NCI-H1694 (cell line): ENCODE measurements at regions not wholly inside any gene's neighbourhood (a gene's known extent, or its start where the extent isn't known, plus 50 kb on each side); places are given as distances from the start of the nearest gene placed in this dataset.
"Not testable (repeated sequence)": the region's sequence is repeated elsewhere in the genome, so short reads cannot be mapped to it uniquely, and the experiment has no call there.

Experiments
- DNase-seq: peaks from one replicate; lab custom pipeline; 2025; lab: John Stamatoyannopoulos, UW

DNA sequence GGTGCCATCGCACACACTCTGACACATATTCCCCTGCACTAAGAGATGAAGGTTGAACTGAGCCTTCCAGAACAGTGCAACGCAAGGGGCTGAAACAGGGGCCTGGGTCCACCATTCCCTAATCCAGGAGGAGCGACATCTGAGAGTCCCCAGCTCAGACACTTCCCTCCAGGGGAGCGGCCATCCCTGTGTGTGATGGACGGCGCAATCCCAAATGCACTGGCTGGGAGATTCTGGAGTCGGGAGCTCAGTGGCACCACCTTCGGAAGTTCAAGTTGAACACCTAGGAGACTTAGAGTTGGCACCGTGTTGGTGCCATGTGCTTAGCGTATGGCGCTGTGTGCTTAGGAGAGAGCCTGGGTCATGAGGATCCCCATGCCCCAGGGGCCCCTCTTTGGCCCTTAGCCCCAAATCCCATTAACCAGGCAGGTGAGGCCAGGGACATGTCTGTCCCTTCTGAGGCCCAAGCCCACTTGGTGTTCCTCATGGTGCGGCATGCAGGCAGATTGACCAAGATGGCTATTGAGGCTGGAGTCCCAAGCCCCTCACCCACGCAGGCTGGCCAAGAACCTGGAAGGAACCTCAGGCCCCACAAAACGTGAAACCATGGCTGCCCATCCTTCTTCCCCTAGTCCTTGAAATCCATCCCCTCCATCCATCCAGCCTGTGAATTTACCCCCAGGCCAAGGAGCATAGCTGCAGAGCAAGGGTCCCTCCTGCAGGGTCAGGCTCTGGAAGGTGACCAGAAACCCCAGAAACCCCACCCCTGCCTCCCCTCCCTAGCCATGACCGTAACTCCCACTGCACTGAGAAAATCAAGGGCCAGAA lies 114.1 kb upstream of the OTOS start:
- DNase-seq, result no peak

DNA sequence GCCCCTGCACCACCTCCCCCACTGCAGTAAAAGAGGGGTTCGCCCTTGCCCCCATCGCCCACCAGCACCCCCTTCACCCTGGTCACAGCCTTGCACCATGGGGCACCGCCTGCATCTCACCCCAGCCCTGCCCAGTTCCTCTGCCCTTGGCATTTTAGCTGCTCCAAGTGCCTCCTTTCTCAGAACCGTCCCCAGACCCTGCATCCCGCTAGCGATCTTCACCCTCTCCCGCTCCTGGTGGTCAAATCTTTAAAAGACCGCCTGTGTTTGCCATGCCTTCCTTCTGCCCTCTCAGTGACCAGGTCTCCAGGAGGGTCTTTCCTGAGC lies 114.7 kb upstream of the OTOS start:
- DNase-seq, result no peak

DNA sequence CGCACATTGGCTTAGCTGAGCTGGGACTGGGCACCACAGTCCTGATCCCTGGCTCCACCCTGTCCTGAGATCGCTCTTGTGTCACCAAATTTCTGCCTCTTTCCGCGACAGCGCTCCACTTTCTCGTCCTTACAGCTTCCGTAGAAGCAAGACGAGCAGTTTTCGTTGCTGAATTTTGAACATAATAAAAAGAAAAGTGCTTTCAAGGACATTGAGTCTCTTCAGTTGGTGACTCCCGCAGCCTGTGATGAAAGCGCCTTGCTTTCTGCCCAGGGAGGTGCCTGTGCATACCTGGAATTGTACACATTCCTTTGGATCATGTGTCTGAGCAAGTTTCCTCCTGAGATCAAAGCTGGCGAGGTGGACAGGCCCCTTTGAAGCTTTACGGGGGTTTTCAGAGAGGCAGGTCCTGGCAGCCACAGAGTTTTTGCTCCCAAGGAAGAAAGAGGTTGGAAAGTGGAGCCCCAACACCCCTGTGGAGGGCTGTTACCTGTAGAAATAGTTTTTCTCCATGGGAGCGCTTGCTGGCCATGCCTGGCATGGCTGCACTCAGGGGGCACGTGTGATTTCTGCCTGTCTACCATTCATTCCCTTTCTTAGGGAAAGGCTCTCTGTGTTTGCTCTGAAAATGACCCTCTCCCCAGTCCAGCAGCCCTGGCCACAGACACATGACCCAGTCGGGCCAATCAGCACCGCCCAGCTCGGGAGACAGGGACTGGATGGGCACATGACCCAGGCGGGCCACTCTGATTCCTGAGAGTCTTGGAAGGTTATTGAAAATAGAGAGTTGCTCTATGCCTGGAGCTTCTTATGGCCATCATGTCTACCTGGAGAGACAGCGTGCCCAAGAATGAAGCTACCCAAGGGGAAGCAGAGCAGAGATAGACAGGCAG lies 115.6 kb upstream of the OTOS start:
- no peak for DNase-seq

DNA sequence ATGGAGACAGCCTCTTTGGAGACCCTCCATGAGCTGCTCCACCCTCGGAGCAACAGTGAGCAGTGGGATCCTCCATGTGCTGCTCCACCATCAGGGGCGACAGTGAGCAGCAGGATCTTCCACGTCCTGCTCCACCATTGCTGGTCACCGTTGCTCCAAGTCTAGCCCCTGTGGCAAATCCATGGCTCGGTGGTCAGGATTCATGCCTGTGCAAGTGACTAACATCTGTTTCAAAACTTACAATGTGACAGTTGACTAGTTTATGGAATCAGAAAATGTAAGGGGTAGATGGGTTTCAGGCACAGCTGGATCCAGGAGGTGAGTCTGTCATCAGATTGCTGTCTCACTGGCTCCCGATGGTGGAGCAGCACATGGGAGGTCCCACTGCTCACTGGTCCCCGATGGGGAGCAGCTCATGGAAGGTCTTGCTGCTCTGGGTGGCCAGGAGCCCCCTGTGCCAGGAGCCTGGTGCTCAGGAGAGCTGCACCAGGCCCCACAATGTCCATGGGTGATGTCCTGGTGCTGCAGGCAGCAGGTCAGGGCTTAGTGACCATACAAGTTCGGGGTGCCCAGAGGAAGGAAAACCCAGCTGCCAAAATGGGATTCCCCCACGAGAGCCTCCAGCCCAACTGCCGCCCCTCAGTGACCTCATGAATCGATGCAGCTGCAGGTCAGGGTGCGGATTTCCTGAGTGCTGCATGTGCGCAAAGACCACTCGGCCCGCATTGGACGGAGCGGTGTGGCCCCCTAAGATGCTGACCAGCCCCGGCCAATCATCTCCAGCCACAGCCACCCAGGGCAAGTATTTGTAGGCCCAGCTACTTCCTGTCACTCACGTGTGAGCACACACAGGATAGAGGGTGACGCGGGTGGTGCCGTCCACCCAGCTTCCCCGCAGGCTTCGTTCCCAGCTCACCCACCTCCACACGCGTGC lies 116.5 kb upstream of the OTOS start:
- DNase-seq, result no peak

DNA sequence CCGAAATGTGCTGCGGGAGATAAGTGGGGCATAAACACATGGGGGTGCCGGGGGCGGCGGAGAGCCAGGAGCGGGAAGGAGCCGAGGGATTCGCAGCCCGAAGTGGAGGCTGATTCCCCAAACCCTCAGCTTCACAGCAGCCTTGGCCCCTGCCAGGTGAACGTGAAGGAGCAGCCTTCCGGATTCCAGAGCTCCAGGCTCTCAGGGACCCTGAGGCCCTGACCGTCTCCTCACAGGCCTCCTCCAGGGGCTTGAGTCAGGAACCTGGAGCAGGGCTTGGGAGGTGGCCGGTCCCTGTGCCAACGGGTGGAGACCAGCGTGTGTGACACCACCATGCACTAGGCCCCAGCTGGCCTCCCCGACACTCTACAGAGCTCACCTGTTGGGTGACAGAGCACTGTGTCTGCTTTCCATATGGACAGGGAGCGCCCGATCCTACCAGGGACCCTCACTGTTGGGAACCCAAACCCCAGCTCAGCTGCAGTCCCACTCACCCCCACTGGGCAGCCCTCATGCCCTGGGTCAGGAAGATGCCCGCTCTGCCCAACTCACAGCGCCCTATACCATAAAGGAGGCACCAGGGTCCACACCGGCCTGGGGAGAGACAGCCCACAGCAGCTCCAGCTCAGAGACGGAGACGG lies 117.6 kb upstream of the OTOS start:
- no peak for DNase-seq

DNA sequence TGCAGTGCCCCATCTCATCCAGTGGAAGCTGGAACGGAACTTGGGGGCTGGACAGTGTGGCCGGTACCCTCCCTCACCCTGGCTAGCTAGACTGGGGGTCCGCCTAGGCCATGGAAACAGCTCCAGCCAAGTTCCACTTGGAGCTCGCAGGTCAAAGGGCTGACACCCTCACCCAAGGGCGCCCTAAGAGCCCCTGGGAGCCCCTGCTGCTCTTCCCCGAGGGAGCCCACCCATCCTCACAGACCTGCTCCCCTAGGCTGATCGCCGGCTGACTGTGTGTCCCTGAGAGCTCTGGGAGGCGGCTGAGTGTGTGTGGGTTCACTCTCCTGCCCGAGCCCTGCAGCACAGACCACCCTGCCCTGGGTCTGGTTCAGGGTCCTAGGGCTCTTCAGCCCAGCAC lies 118.2 kb upstream of the OTOS start:
- no peak for DNase-seq

DNA sequence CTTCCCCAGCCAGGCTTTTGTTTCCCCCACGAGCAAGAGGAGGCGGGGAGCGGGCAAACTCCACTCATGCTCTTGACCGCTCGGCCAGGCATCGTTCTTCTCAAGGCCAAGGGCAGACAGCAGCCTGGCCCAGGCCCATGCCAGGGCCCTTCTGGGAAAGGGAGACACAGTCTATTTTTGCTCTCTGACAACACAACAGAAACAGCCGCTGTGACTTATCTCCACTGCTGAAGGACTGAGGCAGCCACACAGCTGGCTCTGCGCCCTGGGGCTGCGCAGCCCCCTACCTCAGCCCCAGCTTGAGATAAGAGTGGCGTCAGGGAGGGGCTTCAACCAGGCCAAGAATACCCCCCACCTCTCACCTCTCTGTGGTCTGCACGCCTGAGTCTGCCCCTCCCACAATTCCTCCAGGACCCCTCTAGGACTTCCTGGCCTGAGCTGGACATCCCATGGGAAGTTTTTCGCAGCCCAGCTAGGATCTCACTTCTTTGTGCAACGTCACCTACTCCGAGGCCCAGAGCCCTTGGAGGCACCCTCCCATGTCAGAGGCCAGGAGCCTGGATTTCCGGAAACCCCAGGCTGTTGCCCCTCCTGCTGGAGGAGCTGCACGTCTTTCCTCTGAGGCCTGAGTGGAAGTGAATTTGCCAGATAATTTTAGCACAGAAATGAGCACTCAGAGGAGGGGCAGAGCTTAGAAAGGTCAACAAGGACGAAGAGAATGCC lies 118.9 kb upstream of the OTOS start:
- DNase-seq, result no peak

DNA sequence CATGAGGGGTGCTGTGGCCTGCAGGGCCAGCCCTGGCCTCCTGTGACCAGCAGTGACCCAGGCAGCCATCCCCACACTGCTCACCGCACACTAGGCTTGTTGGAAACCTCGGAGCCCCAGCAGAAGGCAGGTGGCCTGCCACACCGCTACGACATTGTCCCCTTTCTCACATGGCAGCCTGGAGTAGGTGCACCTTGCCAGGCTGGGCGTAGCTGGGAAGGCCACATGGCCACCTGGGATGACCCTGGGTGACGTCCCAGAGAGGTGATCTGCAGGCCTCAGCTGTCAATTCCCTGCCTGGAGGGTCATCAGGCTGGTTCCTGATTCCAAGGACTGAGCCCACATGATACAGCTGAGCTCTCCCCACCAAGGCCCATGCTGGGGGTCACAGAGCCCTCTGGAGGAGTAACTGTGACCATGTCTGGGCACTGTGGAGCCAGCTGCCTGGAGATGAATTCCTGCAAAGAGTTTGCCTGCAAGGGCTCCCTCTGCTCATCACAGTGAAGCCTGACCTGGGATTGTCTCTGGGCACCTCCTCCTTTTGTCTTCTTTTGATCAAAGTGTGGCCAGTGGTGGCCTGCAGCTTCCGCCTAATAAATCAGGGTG lies 119.6 kb upstream of the OTOS start:
- no peak for DNase-seq

DNA sequence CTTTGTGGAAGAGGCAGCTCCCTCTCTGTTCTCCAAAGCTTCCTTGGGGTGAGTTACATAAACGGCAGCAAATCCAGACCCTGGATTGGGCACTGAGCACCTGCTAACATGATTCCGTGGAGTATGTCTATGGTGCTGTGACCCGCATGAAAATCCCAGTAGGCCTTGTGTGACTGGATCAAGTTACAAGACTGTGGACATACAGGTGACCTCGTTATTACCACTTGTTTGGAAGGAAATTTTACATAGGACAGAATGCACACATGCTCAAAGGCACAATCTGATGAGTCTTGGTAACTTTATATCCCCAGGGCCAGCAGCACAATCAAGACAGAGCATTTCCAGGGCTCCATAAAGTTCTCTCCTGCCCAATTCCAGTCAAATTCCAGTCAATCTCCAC lies 120.2 kb upstream of the OTOS start:
- no peak for DNase-seq

DNA sequence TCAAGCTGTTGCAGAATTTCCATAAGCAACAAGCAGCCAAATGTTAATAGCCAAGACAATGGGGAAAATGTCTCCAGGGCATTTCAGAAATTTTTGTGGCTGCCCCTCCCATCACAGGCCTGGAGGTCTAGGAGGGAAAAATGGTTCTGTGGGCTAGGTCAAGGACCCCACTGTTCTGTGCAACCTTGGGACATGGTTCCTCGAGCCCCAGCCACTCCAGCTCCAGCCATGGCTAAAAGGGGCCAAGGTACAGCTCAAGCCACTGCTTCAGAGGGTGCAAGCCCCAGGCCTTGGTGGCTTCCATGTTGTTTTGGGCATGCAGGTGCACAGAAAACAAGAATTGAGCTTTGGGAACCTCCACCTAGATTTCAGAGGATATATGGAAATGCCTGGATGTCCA lies 122.1 kb upstream of the OTOS start:
- not testable (repeated sequence) for DNase-seq

DNA sequence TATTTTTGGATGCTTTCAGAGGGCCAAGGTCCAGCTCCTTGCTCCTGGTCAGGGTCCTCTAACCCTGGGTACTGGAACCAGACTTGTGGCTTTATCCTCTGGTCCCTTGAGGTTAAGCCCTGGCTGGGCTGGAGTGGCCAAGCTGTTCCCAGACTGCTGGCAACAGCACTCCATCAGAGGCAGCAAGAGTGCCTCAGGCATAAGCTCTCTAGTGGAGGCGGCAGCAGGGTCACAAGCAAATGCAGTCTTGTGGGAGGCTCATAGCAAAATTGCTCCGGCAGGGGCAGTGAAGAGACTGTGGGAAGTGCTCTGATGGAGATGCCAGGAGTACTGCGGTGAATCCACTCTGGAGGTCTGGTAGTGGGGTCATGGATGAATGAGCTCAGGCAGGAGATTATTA lies 128.9 kb upstream of the OTOS start:
- DNase-seq, result no peak

DNA sequence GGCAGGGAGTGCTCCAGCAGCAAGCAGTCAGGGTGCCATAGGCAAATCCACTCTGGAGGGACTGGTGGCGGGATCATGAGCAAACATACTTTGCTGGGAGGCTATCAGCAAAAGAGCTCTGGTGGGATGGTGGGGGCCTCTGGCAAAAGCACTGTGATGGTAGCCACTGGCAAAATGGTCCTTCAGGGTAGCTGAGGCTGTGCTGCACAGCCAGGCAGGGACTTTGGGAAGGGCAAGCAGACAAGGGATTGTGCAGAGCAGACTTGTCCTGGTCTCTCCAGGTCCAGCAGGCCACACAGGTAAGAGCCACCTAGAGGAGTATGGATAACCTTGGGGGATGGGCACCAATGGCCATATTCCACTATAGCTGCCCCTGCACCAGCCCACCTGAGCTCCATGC lies 129.4 kb upstream of the OTOS start:
- DNase-seq, result no peak

DNA sequence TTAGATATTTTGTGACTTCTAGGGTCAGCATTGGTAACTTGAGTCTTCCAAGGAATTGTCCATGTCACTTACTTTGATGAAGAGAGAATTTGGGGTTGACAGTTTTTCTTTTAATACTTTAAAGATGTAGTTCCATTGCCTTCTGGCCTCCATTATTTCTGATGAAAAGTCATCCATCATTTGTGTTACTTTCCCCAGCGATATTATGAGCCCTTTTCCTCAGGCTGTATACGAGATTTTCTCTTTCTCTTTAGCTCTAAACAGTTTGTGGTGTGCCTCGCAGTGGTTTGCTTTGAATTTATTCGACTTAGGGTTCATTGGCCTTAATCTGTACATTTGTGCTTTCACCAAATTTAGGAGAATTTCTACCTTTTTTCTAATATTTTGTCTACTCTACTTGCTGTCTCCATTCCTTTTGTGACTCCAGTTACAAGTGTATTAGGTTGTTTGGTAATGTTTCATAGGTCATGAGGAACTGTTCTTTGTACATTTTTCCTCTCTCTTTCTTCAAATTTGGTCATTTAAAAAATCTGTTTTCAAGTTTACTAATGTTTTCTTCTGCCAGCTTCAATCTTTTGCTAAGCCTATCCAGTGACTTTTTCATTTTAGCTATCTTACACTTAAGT lies 131.4 kb upstream of the OTOS start:
- DNase-seq, result no peak

DNA sequence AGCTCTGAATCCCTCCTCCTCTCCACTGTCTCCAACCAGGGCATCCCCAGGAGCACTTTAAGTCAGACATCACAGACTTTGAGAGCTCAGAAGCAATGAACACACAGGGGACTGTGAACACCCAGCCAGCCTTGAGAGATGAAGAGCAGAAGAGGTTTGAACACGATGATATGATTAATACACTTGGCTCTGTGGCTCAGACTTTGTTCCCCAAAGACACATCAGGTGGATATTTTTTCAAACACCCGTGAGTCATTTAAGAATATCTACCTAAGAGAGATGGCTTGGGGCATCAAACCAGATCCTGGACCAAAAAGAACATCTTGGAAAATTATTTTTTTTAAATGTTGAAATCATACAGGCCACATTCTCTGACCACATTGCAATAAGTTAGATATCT lies 134.9 kb upstream of the OTOS start:
- DNase-seq, result no peak

DNA sequence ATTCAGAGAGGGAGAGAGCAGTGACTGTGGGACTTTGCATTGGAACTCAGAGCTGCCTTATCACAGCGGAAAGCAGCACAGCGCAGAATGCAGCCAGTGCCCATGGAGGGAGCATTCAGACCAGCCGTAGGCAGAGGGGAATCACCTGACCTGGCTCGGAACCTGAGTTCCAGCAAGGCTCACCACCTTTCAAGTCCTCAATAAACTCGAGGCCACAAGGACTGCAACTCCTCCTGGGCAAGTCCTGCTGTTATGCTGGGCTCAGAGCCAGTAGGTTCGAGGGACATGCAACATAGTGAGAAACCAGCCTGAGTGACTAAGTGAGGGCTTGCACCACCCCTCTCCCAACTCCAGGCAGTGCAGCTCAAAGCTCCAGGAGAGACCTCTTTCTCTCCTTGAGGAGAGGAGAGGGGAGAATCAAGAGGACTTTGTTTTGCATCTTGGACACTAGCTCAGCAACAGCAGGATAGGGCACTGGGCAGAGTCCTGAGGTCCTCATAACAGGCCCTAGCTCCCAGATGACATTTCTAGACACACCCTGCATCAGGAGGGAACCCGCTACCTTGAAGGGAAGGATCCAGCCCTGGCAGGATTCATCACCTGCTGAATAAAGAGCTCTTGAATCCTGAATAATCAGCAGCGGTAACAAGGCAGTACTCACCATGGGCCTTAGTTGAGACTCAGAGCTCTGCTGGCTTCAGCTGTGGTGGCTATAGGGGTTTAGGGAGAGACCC lies 136.8 kb upstream of the OTOS start:
- no peak for DNase-seq

DNA sequence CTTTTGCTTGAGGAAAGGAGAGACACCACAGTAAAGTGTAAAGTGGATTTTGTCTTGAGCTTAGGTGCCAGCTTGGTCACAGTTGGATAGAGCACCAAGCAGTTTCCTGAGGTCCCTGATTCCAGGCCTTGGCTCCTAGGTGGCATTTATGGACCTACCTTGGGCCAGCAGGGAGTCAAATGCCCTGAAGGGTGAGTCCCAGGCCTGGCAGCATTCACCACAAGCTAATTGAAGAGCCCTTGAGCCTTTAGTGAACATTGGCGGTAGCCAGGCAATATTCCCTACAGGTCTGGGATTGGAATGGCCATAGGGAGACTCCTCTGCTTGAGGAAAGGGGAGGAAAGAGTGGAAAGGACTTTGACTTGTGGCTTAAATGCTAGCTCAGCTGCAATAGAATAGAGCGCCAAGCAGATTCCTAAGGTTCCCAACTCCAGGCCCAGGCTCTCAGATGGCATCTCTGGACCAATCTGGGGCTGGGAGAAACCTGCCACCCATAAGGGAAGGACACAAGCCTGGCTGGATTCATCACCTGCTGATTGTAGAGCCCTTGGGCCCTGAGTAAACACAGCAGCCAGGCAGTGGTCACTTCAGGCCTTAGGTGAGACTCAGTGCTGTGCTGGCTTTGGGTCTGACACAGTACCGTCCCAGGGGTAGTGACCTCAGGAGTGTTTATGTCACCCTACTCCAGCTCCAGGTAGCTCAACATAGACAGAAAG lies 137.5 kb upstream of the OTOS start:
- DNase-seq, result no peak

DNA sequence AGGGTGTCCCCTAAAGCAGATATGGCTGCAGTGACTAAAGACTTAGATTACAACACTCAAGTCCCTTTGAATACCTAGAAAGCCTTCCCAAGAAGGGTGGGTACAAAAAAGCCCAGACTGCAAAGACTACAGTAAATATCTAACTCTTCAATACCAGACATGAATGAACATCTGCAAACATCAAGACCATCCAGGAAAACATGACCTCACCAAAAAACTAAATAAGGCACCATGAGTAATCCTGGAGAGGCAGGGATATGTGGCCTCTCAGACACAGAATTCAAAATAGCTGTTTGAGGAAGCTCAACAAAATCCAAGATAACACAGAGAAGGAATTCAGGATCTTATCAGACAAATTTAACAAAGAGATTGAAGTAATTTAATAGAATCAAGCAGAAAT lies 138.2 kb upstream of the OTOS start:
- no peak for DNase-seq

DNA sequence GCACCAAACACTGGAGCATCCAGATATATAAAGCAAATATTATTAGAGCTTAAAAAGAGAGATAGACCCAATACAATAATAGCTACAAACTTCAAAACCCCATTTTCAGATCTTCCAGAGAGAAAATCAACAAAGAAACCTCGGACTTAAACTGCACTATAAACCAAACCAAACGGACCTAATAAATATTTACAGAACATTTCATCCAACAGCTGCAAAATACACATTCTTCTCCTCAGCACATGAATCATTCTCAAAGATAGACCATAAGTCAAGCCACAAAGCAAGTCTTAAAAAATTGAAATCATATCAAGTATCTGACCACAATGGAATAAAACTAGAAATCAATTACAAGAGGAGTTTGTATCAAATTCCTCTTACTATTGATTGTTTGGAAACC lies 140.2 kb upstream of the OTOS start:
- DNase-seq, result no peak
